HL-60/S4 treated with phorbol 12-myristate 13-acetate at 8.2 ng/mL for 4 days and 3 days (cell line): ENCODE measurements at regions not wholly inside any gene's neighbourhood (a gene's known extent, or its start where the extent isn't known, plus 50 kb on each side); places are given as distances from the start of the nearest gene placed in this dataset.
"Not testable (repeated sequence)": the region's sequence is repeated elsewhere in the genome, so short reads cannot be mapped to it uniquely, and the experiment has no call there.

Experiments used
- in situ Hi-C: fragments of 300-500 bp; cut with MboI; formaldehyde crosslinking; loops from 2 replicates; pipeline ENCODE4 v1.15.0; 2022; ENCODE audit warnings: low sequenced_read_pairs

GRCh38 chr12:92378682-92379479, 233.2 kb upstream of the BTG1 start:
- in situ Hi-C loops: no loop called here

GRCh38 chr12:92375504-92375903, 229.9 kb upstream of the BTG1 start:
- in situ Hi-C loops: not testable (repeated sequence)

- in situ Hi-C loops: no loop called here
These were observed 225.2 kb upstream of the BTG1 start for GRCh38 chr12:92370828-92371227.

GRCh38 chr12:92369636-92370035, 224.0 kb upstream of the BTG1 start:
- in situ Hi-C loops: no loop called here

GRCh38 chr12:92369056-92369455, 223.4 kb upstream of the BTG1 start:
- in situ Hi-C loops: no loop called here

- in situ Hi-C loops: no loop called here
These were observed 220.2 kb upstream of the BTG1 start for GRCh38 chr12:92365836-92366235.

- in situ Hi-C loops: no loop called here
These were observed 219.7 kb upstream of the BTG1 start for GRCh38 chr12:92365333-92365732.

- in situ Hi-C loops: no loop called here
These were observed 217.9 kb upstream of the BTG1 start for GRCh38 chr12:92363295-92364146.

GRCh38 chr12:92362785-92363184, 217.1 kb upstream of the BTG1 start:
- in situ Hi-C loops: no loop called here

- in situ Hi-C loops: no loop called here
These were observed 216.5 kb upstream of the BTG1 start for GRCh38 chr12:92362126-92362525.

- in situ Hi-C loops: no loop called here
These were observed 214.9 kb upstream of the BTG1 start for GRCh38 chr12:92360543-92360942.

- in situ Hi-C loops: no loop called here
These were observed 214.0 kb upstream of the BTG1 start for GRCh38 chr12:92359581-92360209.

- in situ Hi-C loops: no loop called here
These were observed 212.1 kb upstream of the BTG1 start for GRCh38 chr12:92357584-92358261.

- in situ Hi-C loops: no loop called here
These were observed 210.8 kb upstream of the BTG1 start for GRCh38 chr12:92356425-92356824.

- in situ Hi-C loops: no loop called here
These were observed 204.0 kb upstream of the BTG1 start for GRCh38 chr12:92349635-92350034.

- in situ Hi-C loops: no loop called here
These were observed 196.9 kb upstream of the BTG1 start for GRCh38 chr12:92342574-92342973.

- in situ Hi-C loops: no loop called here
These were observed 195.5 kb upstream of the BTG1 start for GRCh38 chr12:92341065-92341668.

GRCh38 chr12:92340441-92341064, 194.9 kb upstream of the BTG1 start:
- in situ Hi-C loops: no loop called here

GRCh38 chr12:92340003-92340402, 194.4 kb upstream of the BTG1 start:
- in situ Hi-C loops: no loop called here

GRCh38 chr12:92339198-92339821, 193.7 kb upstream of the BTG1 start:
- in situ Hi-C loops: no loop called here
